MM.1S (cell line): ENCODE measurements at regions not wholly inside any gene's neighbourhood (a gene's known extent, or its start where the extent isn't known, plus 50 kb on each side); places are given as distances from the start of the nearest gene placed in this dataset.

ENCODE experiments used
- EZH2 ChIP-seq: fragments of 300-600 bp; sonication (generic); optimal IDR thresholded peaks from 2 replicates; pipeline ENCODE3; 2017; ENCODE audit warnings: low read depth, mild to moderate bottlenecking, antibody characterized with exemption, low read length, mixed read lengths
- EZH2phosphoT487 ChIP-seq: fragments of 300-600 bp; sonication (generic); IDR thresholded peaks from 2 replicates; pipeline ENCODE4 v1.6.1; 2018; ENCODE audit warnings: antibody characterized with exemption, low read length
- TF ChIP-seq, protein P1 (sequence below): fragments of 300-600 bp; sonication (generic); IDR thresholded peaks from 2 replicates; pipeline ENCODE4 v1.5.1; 2016; ENCODE audit warnings: antibody characterized with exemption, low read length, mixed read lengths

- TF ChIP-seq, protein P1, sequence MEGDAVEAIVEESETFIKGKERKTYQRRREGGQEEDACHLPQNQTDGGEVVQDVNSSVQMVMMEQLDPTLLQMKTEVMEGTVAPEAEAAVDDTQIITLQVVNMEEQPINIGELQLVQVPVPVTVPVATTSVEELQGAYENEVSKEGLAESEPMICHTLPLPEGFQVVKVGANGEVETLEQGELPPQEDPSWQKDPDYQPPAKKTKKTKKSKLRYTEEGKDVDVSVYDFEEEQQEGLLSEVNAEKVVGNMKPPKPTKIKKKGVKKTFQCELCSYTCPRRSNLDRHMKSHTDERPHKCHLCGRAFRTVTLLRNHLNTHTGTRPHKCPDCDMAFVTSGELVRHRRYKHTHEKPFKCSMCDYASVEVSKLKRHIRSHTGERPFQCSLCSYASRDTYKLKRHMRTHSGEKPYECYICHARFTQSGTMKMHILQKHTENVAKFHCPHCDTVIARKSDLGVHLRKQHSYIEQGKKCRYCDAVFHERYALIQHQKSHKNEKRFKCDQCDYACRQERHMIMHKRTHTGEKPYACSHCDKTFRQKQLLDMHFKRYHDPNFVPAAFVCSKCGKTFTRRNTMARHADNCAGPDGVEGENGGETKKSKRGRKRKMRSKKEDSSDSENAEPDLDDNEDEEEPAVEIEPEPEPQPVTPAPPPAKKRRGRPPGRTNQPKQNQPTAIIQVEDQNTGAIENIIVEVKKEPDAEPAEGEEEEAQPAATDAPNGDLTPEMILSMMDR: no peak
- no peak for TF ChIP-seq EZH2
- no peak for TF ChIP-seq EZH2phosphoT487
Observed at GRCh38 chr6:78713564-78713963, 153.8 kb upstream of the IRAK1BP1 start.
